ENCODE measurements at regions not wholly inside any gene's neighbourhood (a gene's known extent, or its start where the extent isn't known, plus 50 kb on each side); places are given as distances from the start of the nearest gene placed in this dataset.

DNA sequence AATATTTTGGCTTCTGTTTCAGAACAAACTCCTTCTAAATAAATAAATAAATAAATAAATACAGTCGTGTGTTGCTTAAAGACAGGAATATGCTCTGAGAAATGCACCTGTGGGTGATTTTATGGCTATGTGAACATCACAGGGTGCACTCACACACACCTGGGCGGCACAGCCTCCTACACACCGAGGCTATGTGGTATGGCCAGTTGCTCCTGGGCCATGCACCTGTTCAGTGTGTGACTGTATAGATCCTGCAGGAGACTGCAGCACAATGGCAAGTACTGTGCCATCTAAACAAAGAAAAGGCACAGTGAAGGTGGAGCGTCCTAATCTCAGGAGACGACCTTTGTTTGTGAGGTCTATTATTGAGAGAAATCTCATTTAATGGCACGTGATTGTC is 1281.1 kb downstream of the TBC1D22A start:
- TF ChIP-seq EGR1 (IDR thresholded peaks at IDR 0.05; ENCODE audit: low read depth) (no peak), POLR2A (IDR thresholded peaks at IDR 0.05; ENCODE audit: borderline replicate concordance, extremely low read depth, insufficient read depth, insufficient read length) (no peak), EZH2 (IDR thresholded peaks at IDR 0.05) (no peak), ZFX (IDR thresholded peaks at IDR 0.05) (no peak), REST (IDR thresholded peaks at IDR 0.05; ENCODE audit: low read depth) (no peak), TCF7L2 (IDR thresholded peaks at IDR 0.05; ENCODE audit: borderline replicate concordance, extremely low read depth, insufficient read depth, insufficient read length) (no peak), RAD21 (IDR thresholded peaks at IDR 0.05; ENCODE audit: low read depth) (no peak), ZBTB33 (IDR thresholded peaks at IDR 0.05; ENCODE audit: extremely low read depth, insufficient replicate concordance, low read length) (no peak)
- TF ChIP-seq, protein P1, sequence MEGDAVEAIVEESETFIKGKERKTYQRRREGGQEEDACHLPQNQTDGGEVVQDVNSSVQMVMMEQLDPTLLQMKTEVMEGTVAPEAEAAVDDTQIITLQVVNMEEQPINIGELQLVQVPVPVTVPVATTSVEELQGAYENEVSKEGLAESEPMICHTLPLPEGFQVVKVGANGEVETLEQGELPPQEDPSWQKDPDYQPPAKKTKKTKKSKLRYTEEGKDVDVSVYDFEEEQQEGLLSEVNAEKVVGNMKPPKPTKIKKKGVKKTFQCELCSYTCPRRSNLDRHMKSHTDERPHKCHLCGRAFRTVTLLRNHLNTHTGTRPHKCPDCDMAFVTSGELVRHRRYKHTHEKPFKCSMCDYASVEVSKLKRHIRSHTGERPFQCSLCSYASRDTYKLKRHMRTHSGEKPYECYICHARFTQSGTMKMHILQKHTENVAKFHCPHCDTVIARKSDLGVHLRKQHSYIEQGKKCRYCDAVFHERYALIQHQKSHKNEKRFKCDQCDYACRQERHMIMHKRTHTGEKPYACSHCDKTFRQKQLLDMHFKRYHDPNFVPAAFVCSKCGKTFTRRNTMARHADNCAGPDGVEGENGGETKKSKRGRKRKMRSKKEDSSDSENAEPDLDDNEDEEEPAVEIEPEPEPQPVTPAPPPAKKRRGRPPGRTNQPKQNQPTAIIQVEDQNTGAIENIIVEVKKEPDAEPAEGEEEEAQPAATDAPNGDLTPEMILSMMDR (IDR thresholded peaks at IDR 0.05 in 2 of 3, conservative IDR thresholded peaks at IDR 0.05 in 1 of 3; ENCODE audit: borderline replicate concordance in 1 of 3, insufficient read depth in 1 of 3, low read depth in 2 of 3, low read length in 2 of 3) = no peak
- TF ChIP-seq, protein P2, sequence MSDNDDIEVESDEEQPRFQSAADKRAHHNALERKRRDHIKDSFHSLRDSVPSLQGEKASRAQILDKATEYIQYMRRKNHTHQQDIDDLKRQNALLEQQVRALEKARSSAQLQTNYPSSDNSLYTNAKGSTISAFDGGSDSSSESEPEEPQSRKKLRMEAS (IDR thresholded peaks at IDR 0.05) = no peak
- DNase-seq (ENCODE audit: low read depth, low spot score) = no peak
- H3K9me3 ChIP-seq (ENCODE audit: control insufficient read depth in 1 of 2, insufficient read depth in 1 of 2, low read depth in 1 of 2, low read length in 2 of 2) = peaks cover 0 to 3% of the 10 kb centered on the region in 2 experiments; a peak in 1 of 4 replicates
- H3K4me2 ChIP-seq (ENCODE audit: low read length) = no peak overlapping the region
- ChIA-PET CTCF (no interaction called here), RAD21 (ENCODE audit: low non-redundant PET in 1 of 2, low total read pairs in 2 of 2, uncharacterized antibody in 2 of 2, unreplicated experiment in 2 of 2) (no interaction called here), POLR2A (no interaction called here)
- H3K4me1 ChIP-seq (ENCODE audit: control insufficient read depth in 1 of 2, insufficient read depth in 2 of 2, low read length in 2 of 2) = no peaks in the 10 kb centered on the region
- no peak overlapping the region for H3K27ac ChIP-seq (ENCODE audit: low read depth, low read length)
- H3K9me2 ChIP-seq (ENCODE audit: insufficient read depth) = no peaks in the 10 kb centered on the region
- no peak overlapping the region for H3K9ac ChIP-seq (ENCODE audit: low read length)
- H3K36me3 ChIP-seq (ENCODE audit: control insufficient read depth in 1 of 2, insufficient read depth in 2 of 2, low read length in 2 of 2) = no peaks in the 10 kb centered on the region
- no peaks in the 10 kb centered on the region for H4K20me1 ChIP-seq (ENCODE audit: insufficient read depth)
- H3K4me3 ChIP-seq (replicated peaks in 1 of 2; ENCODE audit: low read depth in 1 of 2, low read length in 2 of 2) = no peak overlapping the region
- H3K27me3 ChIP-seq (ENCODE audit: insufficient read depth, low read length) = 0 out of 2 replicates have a peak, but pooled peaks cover 1% of the 10 kb centered on the region
- H3K79me2 ChIP-seq (ENCODE audit: insufficient read depth, low read length) = no peaks in the 10 kb centered on the region
- ATAC-seq = no peak
- no peak overlapping the region for H2AFZ ChIP-seq (ENCODE audit: low read depth, low read length, poor library complexity, severe bottlenecking)
- BruUV-seq (replicated peaks) = no TSS peak
- intact Hi-C loops (cut with micrococcal nuclease) = no loop called here
